Hypothalamus (tissue), 51 donors: ENCODE measurements at regions not wholly inside any gene's neighbourhood (a gene's known extent, or its start where the extent isn't known, plus 50 kb on each side); places are given as distances from the start of the nearest gene placed in this dataset.

Experiments used
- DNase-seq, 51 donors: peaks; one replicate each; lab custom pipeline; 2025; lab: John Stamatoyannopoulos, UW

GRCh38 chr9:10674586-10674985 lies 61.8 kb upstream of the PTPRD start:
- no peak for DNase-seq

- no peak for DNase-seq
These were observed 65.2 kb upstream of the PTPRD start for GRCh38 chr9:10678010-10678409.

- DNase-seq: no peak
These were observed 66.0 kb upstream of the PTPRD start for GRCh38 chr9:10678790-10679189.

GRCh38 chr9:10686943-10687342 lies 74.1 kb upstream of the PTPRD start:
- no peak for DNase-seq

- no peak for DNase-seq
These were observed 77.7 kb upstream of the PTPRD start for GRCh38 chr9:10690546-10690945.

GRCh38 chr9:10697044-10697443 lies 84.2 kb upstream of the PTPRD start:
- DNase-seq: no peak

- no peak for DNase-seq
These were observed 87.5 kb upstream of the PTPRD start for GRCh38 chr9:10700291-10700690.

GRCh38 chr9:10700915-10701314 lies 88.1 kb upstream of the PTPRD start:
- DNase-seq: no peak

- no peak for DNase-seq
These were observed 89.1 kb upstream of the PTPRD start for GRCh38 chr9:10701906-10702305.

GRCh38 chr9:10703139-10703538 lies 90.3 kb upstream of the PTPRD start:
- DNase-seq: no peak

- DNase-seq: no peak
These were observed 91.9 kb upstream of the PTPRD start for GRCh38 chr9:10704720-10705119.

GRCh38 chr9:10705383-10705782 lies 92.6 kb upstream of the PTPRD start:
- DNase-seq: no peak

GRCh38 chr9:10706788-10707187 lies 94.0 kb upstream of the PTPRD start:
- DNase-seq: no peak

- no peak for DNase-seq
These were observed 108.5 kb upstream of the PTPRD start for GRCh38 chr9:10721301-10721700.

GRCh38 chr9:10729213-10729612 lies 116.4 kb upstream of the PTPRD start:
- no peak for DNase-seq

GRCh38 chr9:10744669-10745068 lies 131.9 kb upstream of the PTPRD start:
- DNase-seq: no peak

- no peak for DNase-seq
These were observed 140.7 kb upstream of the PTPRD start for GRCh38 chr9:10753474-10753873.

GRCh38 chr9:10764481-10764880 lies 151.7 kb upstream of the PTPRD start:
- no peak for DNase-seq

- no peak for DNase-seq
These were observed 160.3 kb upstream of the PTPRD start for GRCh38 chr9:10773136-10773535.

GRCh38 chr9:10774051-10774450 lies 161.2 kb upstream of the PTPRD start:
- DNase-seq: no peak

- no peak for DNase-seq
These were observed 172.5 kb upstream of the PTPRD start for GRCh38 chr9:10785255-10785654.

GRCh38 chr9:10793306-10793705 lies 180.5 kb upstream of the PTPRD start:
- no peak for DNase-seq

- no peak for DNase-seq
These were observed 191.7 kb upstream of the PTPRD start for GRCh38 chr9:10804486-10804885.

- DNase-seq: no peak
These were observed 194.1 kb upstream of the PTPRD start for GRCh38 chr9:10806868-10807267.
